GM12878 (cell line): ENCODE measurements at regions not wholly inside any gene's neighbourhood (a gene's known extent, or its start where the extent isn't known, plus 50 kb on each side); places are given as distances from the start of the nearest gene placed in this dataset.

ENCODE experiments used
- ATAC-seq: fragments of 200-7000 bp; cut with Tn5 transposase; 3 replicates; pipeline ENCODE4 v1.9.1; 2020; ENCODE audit warnings: mild to moderate bottlenecking, moderate library complexity
- BruUV-seq: library from RNA; stranded (reverse); fragments of 400-500 nt; replicated peaks from 2 replicates; lab custom pipeline; 2021; lab: Mats Ljungman, UMichigan
- CTCF ChIA-PET: fragments of 300-600 bp; sonication (Branson Sonifier 250); formaldehyde crosslinking; extraction: SDS; loops from one replicate; lab custom pipeline; 2021; ENCODE audit warnings: inconsistent platforms; lab: Yijun Ruan, JAX
- POLR2A ChIA-PET: fragments of 350-600 bp; formaldehyde crosslinking; extraction: SDS; loops from one replicate; lab custom pipeline; 2021; ENCODE audit warnings: inconsistent platforms; lab: Charles Lee
- RAD21 ChIA-PET: fragments of 300-600 bp; sonication (Branson Sonifier 250); formaldehyde crosslinking; loops from one replicate; lab custom pipeline; 2023; ENCODE audit warnings: antibody characterized with exemption; ENCODE audit not compliant: unreplicated experiment; lab: Charles Lee
- SMC1A ChIA-PET: fragments of 300-600 bp; sonication (Branson Sonifier 250); formaldehyde crosslinking; loops from one replicate; lab custom pipeline; 2023; ENCODE audit not compliant: unreplicated experiment, uncharacterized antibody; lab: Charles Lee
- DNase-seq: peaks from one replicate; pipeline ENCODE4 v3.0.0-alpha.2; 2011; ENCODE audit warnings: low read depth, low spot score
- FAIRE-seq: peaks from 3 replicates; lab custom pipeline; 2011; peaks lifted over from hg19 to GRCh38; lab: Jason Lieb, UNC
- H2AFZ ChIP-seq: 2 replicates; pipeline ENCODE4 v1.6.0; 2011; ENCODE audit warnings: low read depth, low read length, control low read depth; ENCODE audit not compliant: control insufficient read depth
- H3K27ac ChIP-seq: 2 replicates; pipeline ENCODE4 v1.5.1; 2011; ENCODE audit warnings: control low read depth; ENCODE audit not compliant: control insufficient read depth, insufficient read depth
- H3K27me3 ChIP-seq, 2 experiments: replicated peaks in 1 of 2; 2 replicates each; pipeline versions ENCODE4 v1.6.0 to v1.6.1; 2011; ENCODE audit warnings: low read length in 1 of 2; ENCODE audit not compliant: control insufficient read depth in 2 of 2, insufficient read depth in 2 of 2
- H3K36me3 ChIP-seq, 2 experiments: 2 replicates each; pipeline ENCODE4 v1.5.1; 2011; ENCODE audit warnings: low read length in 1 of 2; ENCODE audit not compliant: control insufficient read depth in 2 of 2, insufficient read depth in 2 of 2
- H3K4me1 ChIP-seq: 2 replicates; pipeline ENCODE4 v1.6.1; 2011; ENCODE audit warnings: mild to moderate bottlenecking, low read length, moderate library complexity, mixed read lengths; ENCODE audit not compliant: control insufficient read depth, insufficient read depth
- H3K4me2 ChIP-seq: 2 replicates; pipeline ENCODE4 v1.6.0; 2011; ENCODE audit warnings: control low read depth; ENCODE audit not compliant: control insufficient read depth, insufficient read depth
- H3K4me3 ChIP-seq: fragments of 200-600 bp; sonication (generic); 2 replicates; pipeline ENCODE4 v1.5.1; 2016
- H3K79me2 ChIP-seq: 2 replicates; pipeline ENCODE4 v1.6.0; 2011; ENCODE audit warnings: low read length; ENCODE audit not compliant: control insufficient read depth, insufficient read depth
- H3K9ac ChIP-seq: 2 replicates; pipeline ENCODE4 v1.8.0; 2011; ENCODE audit warnings: low read length, control low read depth, mixed read lengths; ENCODE audit not compliant: control insufficient read depth, insufficient read depth
- H3K9me3 ChIP-seq: replicated peaks from 3 replicates; pipeline ENCODE4 v1.5.1; 2011; ENCODE audit warnings: mild to moderate bottlenecking, low read length; ENCODE audit not compliant: control insufficient read depth, insufficient read depth
- H4K20me1 ChIP-seq: 2 replicates; pipeline ENCODE4 v1.6.0; 2011; ENCODE audit not compliant: control insufficient read depth, insufficient read depth
- CBX5 ChIP-seq: sonication (generic); IDR thresholded peaks from 2 replicates; pipeline ENCODE4 v1.6.1; 2016; ENCODE audit warnings: low read depth, moderate library complexity, mild to moderate bottlenecking, inconsistent platforms
- PML ChIP-seq: IDR thresholded peaks from 2 replicates; pipeline ENCODE4 v1.6.1; 2012; ENCODE audit warnings: low read length, inconsistent platforms
- SP1 ChIP-seq: IDR thresholded peaks from one replicate; pipeline ENCODE4 v1.6.1; 2011; ENCODE audit warnings: low read depth, low read length
- STAT1 ChIP-seq: fragments of 450-650 bp; conservative IDR thresholded peaks from 2 replicates; pipeline ENCODE4 v1.6.1; 2014; ENCODE audit warnings: antibody characterized with exemption, mild to moderate bottlenecking
- TCF3 ChIP-seq: IDR thresholded peaks from 2 replicates; pipeline ENCODE4 v1.6.1; 2012; ENCODE audit warnings: low read depth, mild to moderate bottlenecking, low read length, borderline replicate concordance; ENCODE audit not compliant: insufficient read depth
- WGBS: methylation state at CpG from one replicate; pipeline ENCODE4 v1.1.6; 2016; ENCODE audit warnings: low lambda C conversion rate; ENCODE audit not compliant: insufficient replicate concordance, insufficient coverage; ENCODE audit errors: missing lambda C conversion rate; 5-methylcytosine and 5-hydroxymethylcytosine counted together
- in situ Hi-C: fragments of 300-500 bp; cut with MboI; formaldehyde crosslinking; loops from 9 replicates; pipeline ENCODE4 v1.14.3; 2018; ENCODE audit warnings: mixed read lengths
- intact Hi-C: fragments of 100-400 bp; cut with micrococcal nuclease; formaldehyde crosslinking; loops from one replicate; pipeline ENCODE4 v1.14.2; 2022; ENCODE audit not compliant: unreplicated experiment
- TF ChIP-seq, protein P1 (sequence below): IDR thresholded peaks from 2 replicates; pipeline ENCODE4 v1.6.1; 2012; ENCODE audit warnings: low read depth, low read length, improper control_type of control experiment
- TF ChIP-seq, protein P2 (sequence below): fragments of 450-650 bp; IDR thresholded peaks from 2 replicates; pipeline ENCODE4 v1.6.1; 2017; ENCODE audit warnings: mild to moderate bottlenecking, moderate library complexity
- TF ChIP-seq, protein P3 (sequence below): fragments of 450-650 bp; formaldehyde crosslinking; IDR thresholded peaks from 2 replicates; pipeline ENCODE4 v1.4.0; 2020; ENCODE audit warnings: mild to moderate bottlenecking, moderate library complexity

DNA sequence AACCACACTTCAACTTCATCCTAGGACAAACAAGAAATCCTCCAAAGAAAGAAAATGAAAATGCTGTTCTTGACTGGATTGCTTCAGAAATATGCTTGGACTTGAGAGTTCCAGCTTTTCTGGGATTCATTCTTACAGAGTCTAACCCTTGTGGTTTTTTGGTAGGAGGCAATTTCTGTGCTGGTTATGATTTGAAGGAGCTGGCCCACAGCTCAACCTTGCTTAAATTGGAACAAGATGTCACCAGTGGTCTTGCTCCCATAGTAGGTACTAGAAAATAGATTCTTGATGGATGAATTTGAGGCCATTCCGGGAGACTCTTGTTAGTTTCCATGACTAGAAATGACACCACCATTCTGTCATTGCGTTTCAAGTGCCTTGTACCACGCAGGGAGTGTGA is 54.3 kb upstream of the BMP6 start:
- no peak overlapping the region for H3K9ac ChIP-seq
- peaks cover 3 to 4% of the 10 kb centered on the region in 2 experiments; a peak in 3 of 4 replicates for H3K27me3 ChIP-seq
- FAIRE-seq (no peak), DNase-seq (no peak), ATAC-seq (no peak)
- SMC1A ChIA-PET: interaction anchor here (1.3 kb wide), 1 partner anchor 18 kb away, joined by 4 read pairs; no protein-coding TSS in a partner anchor
- no peaks in the 10 kb centered on the region for H3K79me2 ChIP-seq
- RAD21 ChIA-PET: no interaction called here
- CTCF ChIA-PET: interaction anchor here (1.2 kb wide), 1 partner anchor 548 kb away, joined by 3 read pairs; no protein-coding TSS in a partner anchor
- no peak overlapping the region for H3K4me2 ChIP-seq
- BruUV-seq: no TSS peak
- H3K4me1 ChIP-seq: no peaks in the 10 kb centered on the region
- no peaks in the 10 kb centered on the region for H3K9me3 ChIP-seq
- no peak overlapping the region for H3K4me3 ChIP-seq
- TF ChIP-seq PML (no peak), SP1 (no peak), TCF3 (no peak), STAT1 (no peak), CBX5 (no peak)
- TF ChIP-seq, protein P1, sequence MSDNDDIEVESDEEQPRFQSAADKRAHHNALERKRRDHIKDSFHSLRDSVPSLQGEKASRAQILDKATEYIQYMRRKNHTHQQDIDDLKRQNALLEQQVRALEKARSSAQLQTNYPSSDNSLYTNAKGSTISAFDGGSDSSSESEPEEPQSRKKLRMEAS: no peak
- TF ChIP-seq, protein P2, sequence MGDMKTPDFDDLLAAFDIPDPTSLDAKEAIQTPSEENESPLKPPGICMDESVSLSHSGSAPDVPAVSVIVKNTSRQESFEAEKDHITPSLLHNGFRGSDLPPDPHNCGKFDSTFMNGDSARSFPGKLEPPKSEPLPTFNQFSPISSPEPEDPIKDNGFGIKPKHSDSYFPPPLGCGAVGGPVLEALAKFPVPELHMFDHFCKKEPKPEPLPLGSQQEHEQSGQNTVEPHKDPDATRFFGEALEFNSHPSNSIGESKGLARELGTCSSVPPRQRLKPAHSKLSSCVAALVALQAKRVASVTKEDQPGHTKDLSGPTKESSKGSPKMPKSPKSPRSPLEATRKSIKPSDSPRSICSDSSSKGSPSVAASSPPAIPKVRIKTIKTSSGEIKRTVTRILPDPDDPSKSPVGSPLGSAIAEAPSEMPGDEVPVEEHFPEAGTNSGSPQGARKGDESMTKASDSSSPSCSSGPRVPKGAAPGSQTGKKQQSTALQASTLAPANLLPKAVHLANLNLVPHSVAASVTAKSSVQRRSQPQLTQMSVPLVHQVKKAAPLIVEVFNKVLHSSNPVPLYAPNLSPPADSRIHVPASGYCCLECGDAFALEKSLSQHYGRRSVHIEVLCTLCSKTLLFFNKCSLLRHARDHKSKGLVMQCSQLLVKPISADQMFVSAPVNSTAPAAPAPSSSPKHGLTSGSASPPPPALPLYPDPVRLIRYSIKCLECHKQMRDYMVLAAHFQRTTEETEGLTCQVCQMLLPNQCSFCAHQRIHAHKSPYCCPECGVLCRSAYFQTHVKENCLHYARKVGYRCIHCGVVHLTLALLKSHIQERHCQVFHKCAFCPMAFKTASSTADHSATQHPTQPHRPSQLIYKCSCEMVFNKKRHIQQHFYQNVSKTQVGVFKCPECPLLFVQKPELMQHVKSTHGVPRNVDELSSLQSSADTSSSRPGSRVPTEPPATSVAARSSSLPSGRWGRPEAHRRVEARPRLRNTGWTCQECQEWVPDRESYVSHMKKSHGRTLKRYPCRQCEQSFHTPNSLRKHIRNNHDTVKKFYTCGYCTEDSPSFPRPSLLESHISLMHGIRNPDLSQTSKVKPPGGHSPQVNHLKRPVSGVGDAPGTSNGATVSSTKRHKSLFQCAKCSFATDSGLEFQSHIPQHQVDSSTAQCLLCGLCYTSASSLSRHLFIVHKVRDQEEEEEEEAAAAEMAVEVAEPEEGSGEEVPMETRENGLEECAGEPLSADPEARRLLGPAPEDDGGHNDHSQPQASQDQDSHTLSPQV: no peak
- TF ChIP-seq, protein P3, sequence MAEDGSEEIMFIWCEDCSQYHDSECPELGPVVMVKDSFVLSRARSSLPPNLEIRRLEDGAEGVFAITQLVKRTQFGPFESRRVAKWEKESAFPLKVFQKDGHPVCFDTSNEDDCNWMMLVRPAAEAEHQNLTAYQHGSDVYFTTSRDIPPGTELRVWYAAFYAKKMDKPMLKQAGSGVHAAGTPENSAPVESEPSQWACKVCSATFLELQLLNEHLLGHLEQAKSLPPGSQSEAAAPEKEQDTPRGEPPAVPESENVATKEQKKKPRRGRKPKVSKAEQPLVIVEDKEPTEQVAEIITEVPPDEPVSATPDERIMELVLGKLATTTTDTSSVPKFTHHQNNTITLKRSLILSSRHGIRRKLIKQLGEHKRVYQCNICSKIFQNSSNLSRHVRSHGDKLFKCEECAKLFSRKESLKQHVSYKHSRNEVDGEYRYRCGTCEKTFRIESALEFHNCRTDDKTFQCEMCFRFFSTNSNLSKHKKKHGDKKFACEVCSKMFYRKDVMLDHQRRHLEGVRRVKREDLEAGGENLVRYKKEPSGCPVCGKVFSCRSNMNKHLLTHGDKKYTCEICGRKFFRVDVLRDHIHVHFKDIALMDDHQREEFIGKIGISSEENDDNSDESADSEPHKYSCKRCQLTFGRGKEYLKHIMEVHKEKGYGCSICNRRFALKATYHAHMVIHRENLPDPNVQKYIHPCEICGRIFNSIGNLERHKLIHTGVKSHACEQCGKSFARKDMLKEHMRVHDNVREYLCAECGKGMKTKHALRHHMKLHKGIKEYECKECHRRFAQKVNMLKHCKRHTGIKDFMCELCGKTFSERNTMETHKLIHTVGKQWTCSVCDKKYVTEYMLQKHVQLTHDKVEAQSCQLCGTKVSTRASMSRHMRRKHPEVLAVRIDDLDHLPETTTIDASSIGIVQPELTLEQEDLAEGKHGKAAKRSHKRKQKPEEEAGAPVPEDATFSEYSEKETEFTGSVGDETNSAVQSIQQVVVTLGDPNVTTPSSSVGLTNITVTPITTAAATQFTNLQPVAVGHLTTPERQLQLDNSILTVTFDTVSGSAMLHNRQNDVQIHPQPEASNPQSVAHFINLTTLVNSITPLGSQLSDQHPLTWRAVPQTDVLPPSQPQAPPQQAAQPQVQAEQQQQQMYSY (CRISPR knock-in tag): no peak
- POLR2A ChIA-PET: no interaction called here
- H3K27ac ChIP-seq: no peak overlapping the region
- 51% methylated on average over 3 of the region's 3 CpGs for WGBS
- intact Hi-C loops: no loop called here
- in situ Hi-C loops: no loop called here
- H4K20me1 ChIP-seq: no peaks in the 10 kb centered on the region
- no peak overlapping the region for H2AFZ ChIP-seq
- no peaks in the 10 kb centered on the region for H3K36me3 ChIP-seq
